ENCODE measurements at regions not wholly inside any gene's neighbourhood (a gene's known extent, or its start where the extent isn't known, plus 50 kb on each side); places are given as distances from the start of the nearest gene placed in this dataset.

DNA sequence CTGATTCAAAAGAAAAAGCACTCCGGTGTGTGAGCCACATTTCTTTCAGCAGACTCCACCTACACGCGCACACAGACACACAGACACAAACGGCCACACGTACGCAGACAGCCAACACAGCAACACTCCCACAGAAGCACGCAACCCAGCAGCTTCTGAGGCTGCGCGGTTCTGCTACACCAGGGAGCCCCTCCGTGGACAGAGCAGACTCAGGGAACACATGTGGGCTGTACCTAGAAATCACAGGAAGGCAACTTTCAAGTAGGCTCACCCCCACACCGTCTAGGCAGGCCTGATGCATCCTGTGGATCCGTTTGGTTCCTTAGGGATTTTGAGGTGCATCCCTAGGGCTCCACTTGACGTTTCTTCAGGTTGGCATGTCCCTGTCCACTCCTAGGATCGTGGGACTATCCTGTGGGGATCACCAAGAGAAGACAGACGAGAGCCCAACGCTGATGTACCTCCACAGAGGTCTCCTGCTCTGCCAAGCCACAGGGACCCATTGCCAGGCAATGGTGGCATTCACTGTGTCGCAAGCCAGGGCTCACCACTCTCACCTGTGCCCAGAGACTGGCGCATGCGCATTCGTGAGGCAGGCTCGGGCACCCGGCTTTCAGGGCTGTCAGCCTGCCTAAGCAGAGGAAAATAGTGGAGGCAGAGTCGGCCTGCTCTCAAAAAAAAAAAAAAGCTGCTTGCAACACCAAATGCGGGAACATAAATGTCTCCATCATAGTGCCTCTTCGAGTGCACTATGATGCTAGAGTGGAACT, 2333.3 kb downstream of the TP53TG3F start:
- Histone ChIP-seq H3K9ac (ENCODE audit: low read length) (no peak overlapping the region), H3K27me3 (replicated peaks in 1 of 4; ENCODE audit: control extremely low read depth in 1 of 4, control insufficient read depth in 3 of 4, insufficient read depth in 4 of 4, low read length in 3 of 4) (no peaks in the 10 kb centered on the region), H2AFZ (ENCODE audit: insufficient read depth, low read depth, low read length, poor library complexity, severe bottlenecking) (no peak overlapping the region), H3K27ac (ENCODE audit: low read length in 2 of 2) (no peak overlapping the region), H4K20me1 (ENCODE audit: control insufficient read depth, insufficient read depth, low read length, poor library complexity, severe bottlenecking) (no peaks in the 10 kb centered on the region), H3K4me1 (ENCODE audit: control insufficient read depth in 2 of 2, insufficient read depth in 2 of 2, low read length in 2 of 2) (no peaks in the 10 kb centered on the region), H3K79me2 (ENCODE audit: control insufficient read depth, insufficient read depth, low read length) (no peaks in the 10 kb centered on the region), H3K36me3 (replicated peaks in 1 of 2; ENCODE audit: control extremely low read depth in 1 of 2, control insufficient read depth in 1 of 2, extremely low read depth in 1 of 2, insufficient read depth in 2 of 2, low read length in 1 of 2) (no peaks in the 10 kb centered on the region), H3K9me3 (ENCODE audit: control extremely low read depth in 1 of 3, control insufficient read depth in 2 of 3, insufficient read depth in 1 of 3, low read length in 2 of 3) (peaks cover 0 to 70% (median 0%) of the 10 kb centered on the region in 3 donors), H3K4me2 (replicated peaks; ENCODE audit: low read depth, low read length, poor library complexity, severe bottlenecking) (no peak overlapping the region), H3K4me3 (ENCODE audit: control extremely low read depth in 1 of 5, extremely low read depth in 1 of 5, insufficient read depth in 1 of 5, low read depth in 2 of 5, low read length in 4 of 5) (no peak overlapping the region)
- DNase-seq = no peak
- no peak overlapping the region for H3K4me3 Mint-ChIP-seq
- H3K9me3 Mint-ChIP-seq (ENCODE audit: insufficient read depth) = peaks cover 8% of the 10 kb centered on the region
- 81% methylated on average over 25 of the region's 25 CpGs for WGBS (ENCODE audit: insufficient coverage)
- TF ChIP-seq, protein P1, sequence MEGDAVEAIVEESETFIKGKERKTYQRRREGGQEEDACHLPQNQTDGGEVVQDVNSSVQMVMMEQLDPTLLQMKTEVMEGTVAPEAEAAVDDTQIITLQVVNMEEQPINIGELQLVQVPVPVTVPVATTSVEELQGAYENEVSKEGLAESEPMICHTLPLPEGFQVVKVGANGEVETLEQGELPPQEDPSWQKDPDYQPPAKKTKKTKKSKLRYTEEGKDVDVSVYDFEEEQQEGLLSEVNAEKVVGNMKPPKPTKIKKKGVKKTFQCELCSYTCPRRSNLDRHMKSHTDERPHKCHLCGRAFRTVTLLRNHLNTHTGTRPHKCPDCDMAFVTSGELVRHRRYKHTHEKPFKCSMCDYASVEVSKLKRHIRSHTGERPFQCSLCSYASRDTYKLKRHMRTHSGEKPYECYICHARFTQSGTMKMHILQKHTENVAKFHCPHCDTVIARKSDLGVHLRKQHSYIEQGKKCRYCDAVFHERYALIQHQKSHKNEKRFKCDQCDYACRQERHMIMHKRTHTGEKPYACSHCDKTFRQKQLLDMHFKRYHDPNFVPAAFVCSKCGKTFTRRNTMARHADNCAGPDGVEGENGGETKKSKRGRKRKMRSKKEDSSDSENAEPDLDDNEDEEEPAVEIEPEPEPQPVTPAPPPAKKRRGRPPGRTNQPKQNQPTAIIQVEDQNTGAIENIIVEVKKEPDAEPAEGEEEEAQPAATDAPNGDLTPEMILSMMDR (IDR thresholded peaks at IDR 0.05) = no peak
- TF ChIP-seq EZH2 (IDR thresholded peaks at IDR 0.05; ENCODE audit: borderline replicate concordance, insufficient read depth, low read depth, low read length, poor library complexity, severe bottlenecking) = no peak
- no peaks in the 10 kb centered on the region for H3K4me1 Mint-ChIP-seq
- ChIA-PET POLR2A (no interaction called here), CTCF (no interaction called here)
- ATAC-seq (ENCODE audit: low read depth) = no peak
- intact Hi-C loops (cut with micrococcal nuclease) = no loop called here
- no peaks in the 10 kb centered on the region for H3K27me3 Mint-ChIP-seq
- H3K27ac Mint-ChIP-seq = no peak overlapping the region

GRCh38 chr16:35793601-35794000, 2334.2 kb downstream of the TP53TG3F start:
- no peaks in the 10 kb centered on the region for H3K4me1 Mint-ChIP-seq
- H3K79me2 ChIP-seq (ENCODE audit: control insufficient read depth, insufficient read depth, low read length) = no peaks in the 10 kb centered on the region
- H3K27me3 ChIP-seq (replicated peaks in 1 of 4; ENCODE audit: control extremely low read depth in 1 of 4, control insufficient read depth in 3 of 4, insufficient read depth in 4 of 4, low read length in 3 of 4) = no peaks in the 10 kb centered on the region
- TF ChIP-seq, protein P1 (IDR thresholded peaks at IDR 0.05) = no peak
- no peak for TF ChIP-seq EZH2 (IDR thresholded peaks at IDR 0.05; ENCODE audit: borderline replicate concordance, insufficient read depth, low read depth, low read length, poor library complexity, severe bottlenecking)
- H3K9ac ChIP-seq (ENCODE audit: low read length) = no peak overlapping the region
- no peak overlapping the region for H3K27ac Mint-ChIP-seq
- DNase-seq = no peak
- no peaks in the 10 kb centered on the region for H3K27me3 Mint-ChIP-seq
- 55% methylated on average over 3 of the region's 3 CpGs for WGBS (ENCODE audit: insufficient coverage)
- no peak overlapping the region for H2AFZ ChIP-seq (ENCODE audit: insufficient read depth, low read depth, low read length, poor library complexity, severe bottlenecking)
- no peak overlapping the region for H3K4me3 ChIP-seq (ENCODE audit: control extremely low read depth in 1 of 5, extremely low read depth in 1 of 5, insufficient read depth in 1 of 5, low read depth in 2 of 5, low read length in 4 of 5)
- no peak overlapping the region for H3K27ac ChIP-seq (ENCODE audit: low read length in 2 of 2)
- H3K4me3 Mint-ChIP-seq = no peak overlapping the region
- ChIA-PET CTCF (no interaction called here), POLR2A (no interaction called here)
- H4K20me1 ChIP-seq (ENCODE audit: control insufficient read depth, insufficient read depth, low read length, poor library complexity, severe bottlenecking) = no peaks in the 10 kb centered on the region
- no peaks in the 10 kb centered on the region for H3K36me3 ChIP-seq (replicated peaks in 1 of 2; ENCODE audit: control extremely low read depth in 1 of 2, control insufficient read depth in 1 of 2, extremely low read depth in 1 of 2, insufficient read depth in 2 of 2, low read length in 1 of 2)
- H3K4me1 ChIP-seq (ENCODE audit: control insufficient read depth in 2 of 2, insufficient read depth in 2 of 2, low read length in 2 of 2) = no peaks in the 10 kb centered on the region
- no peak overlapping the region for H3K4me2 ChIP-seq (replicated peaks; ENCODE audit: low read depth, low read length, poor library complexity, severe bottlenecking)
- intact Hi-C loops (cut with micrococcal nuclease) = no loop called here
- H3K9me3 ChIP-seq (ENCODE audit: control extremely low read depth in 1 of 3, control insufficient read depth in 2 of 3, insufficient read depth in 1 of 3, low read length in 2 of 3) = peaks cover 0 to 64% (median 0%) of the 10 kb centered on the region in 3 donors
- peaks cover 12% of the 10 kb centered on the region for H3K9me3 Mint-ChIP-seq (ENCODE audit: insufficient read depth)
- no peak for ATAC-seq (ENCODE audit: low read depth)

All from B cell (primary cell).